Heart left ventricle (tissue), 16 donors: ENCODE measurements at regions not wholly inside any gene's neighbourhood (a gene's known extent, or its start where the extent isn't known, plus 50 kb on each side); places are given as distances from the start of the nearest gene placed in this dataset.

Experiments
- ATAC-seq, 4 donors: fragments of 200-7000 bp; cut with Tn5 transposase; one replicate each; pipeline ENCODE4 v1.9.1; 2020 to 2022; ENCODE audit warnings: moderate library complexity in 4 of 4, mild to moderate bottlenecking in 3 of 4, moderate number of reproducible peaks in 1 of 4
- DNase-seq, 5 donors: peaks; one replicate each; pipeline ENCODE4 v3.0.0-alpha.2; 2020
- H3K27ac ChIP-seq, 12 donors: fragments of 200-600 bp; sonication (generic) in 4 of 12; one replicate each; pipeline versions ENCODE4 v1.5.0 to v1.8.0; 2016 to 2022; ENCODE audit warnings: mild to moderate bottlenecking in 2 of 12
- H3K27me3 ChIP-seq, 9 donors: fragments of 200-600 bp; sonication (generic) in 2 of 9; one replicate each; pipeline versions ENCODE4 v1.5.1 to v1.8.0; 2016 to 2022; ENCODE audit warnings: mild to moderate bottlenecking in 3 of 9
- H3K36me3 ChIP-seq, 9 donors: fragments of 200-600 bp; sonication (generic) in 2 of 9; one replicate each; pipeline versions ENCODE4 v1.5.0 to v1.8.0; 2018 to 2022; ENCODE audit warnings: mild to moderate bottlenecking in 2 of 9
- H3K4me1 ChIP-seq, 12 donors: fragments of 200-600 bp; sonication (generic) in 4 of 12; one replicate each; pipeline versions ENCODE4 v1.5.0 to v1.8.0; 2016 to 2022; ENCODE audit warnings: mild to moderate bottlenecking in 3 of 12
- H3K4me3 ChIP-seq, 12 donors: fragments of 200-600 bp; sonication (generic) in 4 of 12; one replicate each; pipeline versions ENCODE4 v1.5.0 to v1.8.0; 2017 to 2022; ENCODE audit warnings: mild to moderate bottlenecking in 9 of 12, moderate library complexity in 4 of 12
- H3K9me3 ChIP-seq, 12 donors: fragments of 200-600 bp; sonication (generic) in 4 of 12; one replicate each; pipeline versions ENCODE4 v1.5.0 to v1.8.0; 2016 to 2022; ENCODE audit warnings: mild to moderate bottlenecking in 1 of 12
- CTCF ChIP-seq, 12 donors: fragments of 200-600 bp; sonication (generic) in 4 of 12; IDR thresholded peaks; one replicate each; pipeline versions ENCODE4 v1.5.0 to v1.8.0; 2018 to 2022; ENCODE audit warnings: antibody characterized with exemption in 12 of 12, mild to moderate bottlenecking in 5 of 12
- POLR2A ChIP-seq, 2 donors: fragments of 450-650 bp; IDR thresholded peaks; one replicate each; pipeline ENCODE4 v1.6.1; 2017; ENCODE audit warnings: antibody characterized with exemption in 2 of 2, mild to moderate bottlenecking in 2 of 2, moderate library complexity in 2 of 2
- WGBS, 4 donors: extraction: QIAGEN DNeasy Blood & Tissue Kit in 2 of 4; methylation state at CpG; one replicate each; pipeline versions ENCODE4 v1.1.5 to v1.1.7; 2013 to 2018; 5-methylcytosine and 5-hydroxymethylcytosine counted together
- intact Hi-C, 10 donors: fragments of 100-400 bp; cut with DNase I; formaldehyde crosslinking; loops; one replicate each; pipeline versions ENCODE4 v1.11.1 to v1.14.2; 2022
- donor health status: ischemic (EF 13 %, LVEDD 7.1; RV severe dilation, severe dysfunction).
- donor health status: healthy with polysubstance abuse.
- donor health status: DM: no; HTN: yes; CAD: no.
- donor health status: DM: no; HTN: no; CAD: no.
- donor health status: ischemic (EF 25% LVEDD 6.9; RV normal size, moderate dysfunction).
- donor health status: ischemic (EF 25% LVEDD 5.7; RV mildly dilated, moderate dysfunction).
- donor health status: healthy.
- donor health status: DM: yes; HTN: yes; CAD: no.
- donor health status: ischemic (EF 35%, LVEDD 5.7; RV mildly dilated, moderate dysfunction).
- donor health status: nonischemic (EF 11% LVEDD 7.7; RV severe dilation, severe dysfunction).
- donor health status: DM: yes; HTN: yes; CAD: no.
- donor health status: PGD.
- donor health status: ischemic (EF 29% LVEDD 5.4; RV normal size, mild dysfunction).
- donor health status: nonischemic (EF 23%, LVEDD 6.1; RV moderate dilation, normal function).

DNA sequence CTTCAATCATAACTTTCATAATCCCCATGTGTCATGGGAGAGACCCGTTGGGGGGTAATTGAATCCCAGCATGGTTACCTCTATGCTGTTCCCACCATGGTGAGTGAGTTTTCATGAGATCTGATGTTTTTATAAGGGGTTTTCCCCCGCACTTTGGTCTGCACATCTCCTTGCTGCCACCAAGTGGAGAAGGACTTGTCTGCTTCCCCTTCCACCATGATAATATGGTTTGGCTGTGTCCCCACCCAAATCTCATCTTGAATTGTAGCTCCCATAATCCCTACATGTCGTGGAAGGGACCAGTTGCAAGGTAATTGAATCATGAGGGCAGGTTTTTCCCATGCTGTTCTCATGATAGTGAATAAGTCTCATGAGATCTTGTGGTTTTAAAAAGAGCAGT, 524.9 kb downstream of the SLITRK5 start:
- intact Hi-C loops: no loop called here
- Histone ChIP-seq H3K4me1 (no peaks in the 10 kb centered on the region), H3K27me3 (no peaks in the 10 kb centered on the region), H3K4me3 (no peak overlapping the region), H3K9me3 (peaks cover 0 to 14% (median 0%) of the 10 kb centered on the region in 12 donors), H3K27ac (no peak overlapping the region), H3K36me3 (no peaks in the 10 kb centered on the region)
- WGBS, 4 donors: 61 to 84% (median 76%) methylated on average over 3 of the region's 3 CpGs
- no peak for ATAC-seq
- no peak for DNase-seq
- no peak for TF ChIP-seq CTCF (IDR thresholded peaks at IDR 0.05)
- no peak for TF ChIP-seq POLR2A (IDR thresholded peaks at IDR 0.05)

- no peak for TF ChIP-seq POLR2A (IDR thresholded peaks at IDR 0.05)
- TF ChIP-seq CTCF (IDR thresholded peaks at IDR 0.05): no peak
- no peaks in the 10 kb centered on the region for H3K4me1 ChIP-seq
- H3K27me3 ChIP-seq: no peaks in the 10 kb centered on the region
- 79 to 82% (median 80%) methylated on average over 6 of the region's 6 CpGs for WGBS, 4 donors
- DNase-seq (no peak), ATAC-seq (no peak)
- H3K9me3 ChIP-seq: peaks cover 0 to 7% (median 0%) of the 10 kb centered on the region in 12 donors
- intact Hi-C loops: no loop called here
- H3K36me3 ChIP-seq: no peaks in the 10 kb centered on the region
- H3K4me3 ChIP-seq: no peak overlapping the region
- H3K27ac ChIP-seq: no peak overlapping the region
Measured at GRCh38 chr13:88217372-88217771, 546.2 kb downstream of the SLITRK5 start.

- Histone ChIP-seq H3K9me3 (peaks cover 0 to 7% (median 0%) of the 10 kb centered on the region in 12 donors), H3K27ac (no peak overlapping the region), H3K36me3 (no peaks in the 10 kb centered on the region), H3K4me3 (no peak overlapping the region), H3K4me1 (no peaks in the 10 kb centered on the region), H3K27me3 (no peaks in the 10 kb centered on the region)
- WGBS, 4 donors: 88 to 92% (median 91%) methylated on average over 2 of the region's 2 CpGs
- intact Hi-C loops: no loop called here
- DNase-seq: no peak
- TF ChIP-seq POLR2A (IDR thresholded peaks at IDR 0.05) (no peak), CTCF (IDR thresholded peaks at IDR 0.05) (no peak)
- no peak for ATAC-seq
Measured at GRCh38 chr13:88217883-88218282, 546.7 kb downstream of the SLITRK5 start.

DNA sequence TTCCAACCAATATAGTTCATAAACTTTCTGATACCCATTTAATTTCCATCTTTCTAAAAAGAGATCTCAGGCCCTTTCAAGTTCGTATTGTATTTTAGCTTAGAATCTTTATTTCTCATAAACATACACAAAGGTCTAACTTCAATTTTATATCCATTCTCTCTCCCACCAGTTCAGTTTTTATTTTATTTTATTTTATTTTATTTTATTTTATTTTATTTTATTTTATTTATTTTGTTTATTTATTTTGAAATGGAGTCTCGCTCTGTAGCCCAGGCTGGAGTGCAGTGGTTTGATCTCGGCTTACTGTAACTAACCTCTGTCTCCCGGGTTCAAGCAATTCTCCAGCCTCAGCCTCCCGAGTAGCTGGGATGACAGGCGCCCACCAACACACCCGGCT, 552.8 kb downstream of the SLITRK5 start:
- H3K4me1 ChIP-seq: no peaks in the 10 kb centered on the region
- no peak overlapping the region for H3K27ac ChIP-seq
- no peak for TF ChIP-seq CTCF (IDR thresholded peaks at IDR 0.05)
- intact Hi-C loops: no loop called here
- ATAC-seq (no peak), DNase-seq (no peak)
- 88 to 95% (median 95%) methylated on average over 7 of the region's 7 CpGs for WGBS, 4 donors
- H3K27me3 ChIP-seq: no peaks in the 10 kb centered on the region
- H3K4me3 ChIP-seq: no peak overlapping the region
- H3K9me3 ChIP-seq: peaks cover 0 to 7% (median 0%) of the 10 kb centered on the region in 12 donors
- no peaks in the 10 kb centered on the region for H3K36me3 ChIP-seq
